Thyroid gland (tissue), 4 donors: ENCODE measurements at regions not wholly inside any gene's neighbourhood (a gene's known extent, or its start where the extent isn't known, plus 50 kb on each side); places are given as distances from the start of the nearest gene placed in this dataset.
"Not testable (repeated sequence)": the region's sequence is repeated elsewhere in the genome, so short reads cannot be mapped to it uniquely, and the experiment has no call there.

Experiments used
- POLR2A ChIP-seq, 2 donors: fragments of 450-650 bp; IDR thresholded peaks; one replicate each; pipeline ENCODE4 v1.6.1; 2017; ENCODE audit warnings: antibody characterized with exemption in 2 of 2, mild to moderate bottlenecking in 2 of 2, moderate library complexity in 1 of 2
- TF ChIP-seq, protein P1 (sequence below), 6 experiments: fragments of 200-600 bp in 3 of 6; fragments of 450-650 bp in 3 of 6; sonication (generic) in 3 of 6; IDR thresholded peaks; one replicate each; pipeline ENCODE4 v1.5.1; 2016 to 2019; ENCODE audit warnings: antibody characterized with exemption in 6 of 6, mild to moderate bottlenecking in 2 of 6, inconsistent platforms in 1 of 6, moderate library complexity in 1 of 6

DNA sequence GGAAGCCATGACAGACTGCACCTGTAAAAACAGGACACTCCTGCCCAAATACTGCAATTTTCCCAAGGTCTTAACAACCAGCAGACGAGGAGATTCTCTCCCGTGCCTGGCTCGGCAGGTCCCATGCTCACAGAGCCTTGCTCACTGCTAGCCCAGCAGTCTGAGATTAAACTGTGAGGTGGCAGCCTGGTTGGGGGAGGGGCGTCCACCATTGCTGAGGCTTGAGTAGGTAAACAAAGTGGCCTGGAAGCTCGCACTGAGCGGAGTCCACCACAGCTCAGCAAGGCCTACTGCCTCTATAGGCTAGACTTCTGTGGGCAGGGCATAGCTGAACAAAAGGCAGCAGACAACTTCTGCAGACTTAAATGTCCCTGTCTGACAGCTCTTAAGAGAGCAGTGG lies 80.3 kb downstream of the ANXA5 start:
- TF ChIP-seq, protein P1, sequence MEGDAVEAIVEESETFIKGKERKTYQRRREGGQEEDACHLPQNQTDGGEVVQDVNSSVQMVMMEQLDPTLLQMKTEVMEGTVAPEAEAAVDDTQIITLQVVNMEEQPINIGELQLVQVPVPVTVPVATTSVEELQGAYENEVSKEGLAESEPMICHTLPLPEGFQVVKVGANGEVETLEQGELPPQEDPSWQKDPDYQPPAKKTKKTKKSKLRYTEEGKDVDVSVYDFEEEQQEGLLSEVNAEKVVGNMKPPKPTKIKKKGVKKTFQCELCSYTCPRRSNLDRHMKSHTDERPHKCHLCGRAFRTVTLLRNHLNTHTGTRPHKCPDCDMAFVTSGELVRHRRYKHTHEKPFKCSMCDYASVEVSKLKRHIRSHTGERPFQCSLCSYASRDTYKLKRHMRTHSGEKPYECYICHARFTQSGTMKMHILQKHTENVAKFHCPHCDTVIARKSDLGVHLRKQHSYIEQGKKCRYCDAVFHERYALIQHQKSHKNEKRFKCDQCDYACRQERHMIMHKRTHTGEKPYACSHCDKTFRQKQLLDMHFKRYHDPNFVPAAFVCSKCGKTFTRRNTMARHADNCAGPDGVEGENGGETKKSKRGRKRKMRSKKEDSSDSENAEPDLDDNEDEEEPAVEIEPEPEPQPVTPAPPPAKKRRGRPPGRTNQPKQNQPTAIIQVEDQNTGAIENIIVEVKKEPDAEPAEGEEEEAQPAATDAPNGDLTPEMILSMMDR (IDR thresholded peaks at IDR 0.05): not testable (repeated sequence)
- not testable (repeated sequence) for TF ChIP-seq POLR2A (IDR thresholded peaks at IDR 0.05)
